ENCODE measurements at regions not wholly inside any gene's neighbourhood (a gene's known extent, or its start where the extent isn't known, plus 50 kb on each side); places are given as distances from the start of the nearest gene placed in this dataset.

DNA sequence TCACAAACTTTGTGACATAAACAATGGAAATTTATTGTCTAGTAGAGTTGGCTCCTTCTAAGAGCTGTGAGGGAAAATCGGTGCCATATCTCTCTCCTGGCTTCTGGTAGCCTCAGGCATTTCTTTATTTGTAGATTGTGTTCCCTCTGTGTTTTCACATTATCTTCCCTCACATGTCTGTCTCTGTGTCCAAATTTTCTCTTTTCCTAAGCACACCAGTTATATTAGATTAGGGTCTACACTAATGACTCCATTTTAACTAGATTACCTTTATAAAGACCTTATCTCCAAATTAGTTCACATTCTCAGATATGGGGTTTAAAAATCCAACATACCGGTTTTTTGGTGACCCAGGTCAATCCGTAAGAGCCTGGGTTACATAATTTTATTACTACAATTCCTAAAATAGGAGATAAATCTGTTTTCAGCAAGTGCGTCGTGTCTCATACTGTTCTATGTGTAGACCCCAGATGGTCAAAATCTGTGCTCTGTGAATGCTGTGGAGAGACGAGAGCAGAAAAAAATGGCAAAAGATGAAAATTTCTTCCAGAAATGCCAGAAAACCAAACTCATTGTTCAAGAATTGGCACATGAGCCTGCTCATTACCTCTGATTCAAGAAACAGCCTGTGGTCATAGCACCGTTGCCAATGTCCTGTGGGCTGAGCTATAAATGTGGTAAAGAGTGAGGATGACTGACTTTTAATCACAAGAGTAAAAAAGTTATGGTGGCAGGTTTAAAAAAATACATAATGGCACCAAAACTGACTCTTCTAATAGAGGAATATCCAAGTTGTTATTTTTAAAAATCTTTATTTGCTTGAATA is 574.7 kb downstream of the PCDH7 start:
- TF ChIP-seq POLR2A (IDR thresholded peaks at IDR 0.05; ENCODE audit: control extremely low read depth in 1 of 2, low read depth in 2 of 2, low read length in 2 of 2) = no peak
- TF ChIP-seq, protein P1, sequence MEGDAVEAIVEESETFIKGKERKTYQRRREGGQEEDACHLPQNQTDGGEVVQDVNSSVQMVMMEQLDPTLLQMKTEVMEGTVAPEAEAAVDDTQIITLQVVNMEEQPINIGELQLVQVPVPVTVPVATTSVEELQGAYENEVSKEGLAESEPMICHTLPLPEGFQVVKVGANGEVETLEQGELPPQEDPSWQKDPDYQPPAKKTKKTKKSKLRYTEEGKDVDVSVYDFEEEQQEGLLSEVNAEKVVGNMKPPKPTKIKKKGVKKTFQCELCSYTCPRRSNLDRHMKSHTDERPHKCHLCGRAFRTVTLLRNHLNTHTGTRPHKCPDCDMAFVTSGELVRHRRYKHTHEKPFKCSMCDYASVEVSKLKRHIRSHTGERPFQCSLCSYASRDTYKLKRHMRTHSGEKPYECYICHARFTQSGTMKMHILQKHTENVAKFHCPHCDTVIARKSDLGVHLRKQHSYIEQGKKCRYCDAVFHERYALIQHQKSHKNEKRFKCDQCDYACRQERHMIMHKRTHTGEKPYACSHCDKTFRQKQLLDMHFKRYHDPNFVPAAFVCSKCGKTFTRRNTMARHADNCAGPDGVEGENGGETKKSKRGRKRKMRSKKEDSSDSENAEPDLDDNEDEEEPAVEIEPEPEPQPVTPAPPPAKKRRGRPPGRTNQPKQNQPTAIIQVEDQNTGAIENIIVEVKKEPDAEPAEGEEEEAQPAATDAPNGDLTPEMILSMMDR (IDR thresholded peaks at IDR 0.05; ENCODE audit: control extremely low read depth in 1 of 3, insufficient read depth in 1 of 3, low read depth in 1 of 3, low read length in 3 of 3) = no peak
- TF ChIP-seq POLR2AphosphoS5 (IDR thresholded peaks at IDR 0.05; ENCODE audit: low read depth, low read length) = no peak
- no peak for TF ChIP-seq EZH2 (IDR thresholded peaks at IDR 0.05; ENCODE audit: low read depth, low read length, severe bottlenecking)
- TF ChIP-seq YY1 (IDR thresholded peaks at IDR 0.05; ENCODE audit: low read depth, low read length) = no peak
